ENCODE measurements at regions not wholly inside any gene's neighbourhood (a gene's known extent, or its start where the extent isn't known, plus 50 kb on each side); places are given as distances from the start of the nearest gene placed in this dataset.

DNA sequence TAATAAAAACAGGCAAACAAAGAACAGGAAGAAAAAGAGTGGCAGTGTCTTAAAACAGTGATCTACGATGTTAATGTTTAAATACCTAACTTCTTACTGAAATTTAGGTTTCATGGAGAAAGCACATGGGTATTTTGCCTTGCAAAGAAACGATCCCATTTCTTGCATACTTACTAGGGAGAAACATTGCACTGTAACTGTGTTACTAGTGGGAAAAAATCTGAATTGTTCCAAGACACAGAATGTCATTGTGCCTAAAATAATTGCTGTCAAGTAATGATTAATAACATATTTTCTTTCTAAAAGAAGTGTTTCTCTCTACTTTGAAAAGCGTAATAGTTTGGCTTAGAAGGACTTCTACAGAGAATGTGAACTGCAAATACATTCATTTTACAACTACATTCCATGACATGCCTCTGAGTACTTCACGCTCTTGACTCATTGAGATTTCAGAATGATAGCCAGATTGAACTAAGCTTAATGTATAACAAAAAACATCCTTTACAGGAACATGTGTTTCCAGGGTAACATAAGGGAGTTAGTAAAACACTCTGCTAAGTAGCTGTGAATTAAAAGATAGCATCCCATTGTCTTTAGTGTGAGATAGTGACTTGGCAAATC lies 256.2 kb upstream of the CPNE8 start:
- Histone ChIP-seq H3K27me3 (ENCODE audit: control insufficient read depth, insufficient read depth, low read length) (no peaks in the 10 kb centered on the region), H3K4me3 (ENCODE audit: insufficient read depth, low read depth, low read length) (no peak overlapping the region), H3K36me3 (replicated peaks; ENCODE audit: control insufficient read depth, insufficient read depth, low read length) (no peaks in the 10 kb centered on the region)
- DNase-seq: no peak

DNA sequence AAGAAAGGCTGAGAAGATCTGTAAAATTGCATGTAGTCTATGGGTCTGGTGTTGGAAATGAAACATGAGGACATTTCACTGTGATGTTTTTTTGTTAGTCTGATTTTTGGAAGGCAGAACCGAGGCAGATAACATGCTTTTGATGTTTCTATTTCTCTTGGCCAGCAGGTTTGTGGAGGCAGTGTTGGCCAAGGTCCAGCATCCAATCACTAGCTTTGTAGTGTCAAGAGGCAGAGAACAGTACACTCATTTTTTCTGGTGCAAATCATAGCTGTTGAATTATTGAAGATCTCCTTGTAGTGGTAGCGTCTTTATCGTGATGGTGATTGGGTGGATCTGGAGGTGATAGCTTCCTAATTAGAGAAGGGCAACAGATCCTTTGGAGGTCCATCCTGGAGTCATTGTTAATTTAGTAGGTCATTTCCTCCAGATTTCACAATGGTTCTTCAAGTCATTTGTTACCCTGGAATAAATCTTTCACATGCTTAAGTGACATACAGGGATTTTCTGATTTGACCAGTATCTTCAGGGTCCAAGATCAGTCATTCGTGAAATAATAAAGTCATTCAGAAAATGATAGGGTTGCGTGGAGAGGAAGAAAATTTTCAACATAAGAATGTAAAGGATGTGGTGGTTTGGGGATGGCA lies 252.4 kb upstream of the CPNE8 start:
- Histone ChIP-seq H3K27me3 (ENCODE audit: control insufficient read depth, insufficient read depth, low read length) (no peaks in the 10 kb centered on the region), H3K4me3 (ENCODE audit: insufficient read depth, low read depth, low read length) (no peak overlapping the region), H3K36me3 (replicated peaks; ENCODE audit: control insufficient read depth, insufficient read depth, low read length) (no peaks in the 10 kb centered on the region)
- DNase-seq: no peak

DNA sequence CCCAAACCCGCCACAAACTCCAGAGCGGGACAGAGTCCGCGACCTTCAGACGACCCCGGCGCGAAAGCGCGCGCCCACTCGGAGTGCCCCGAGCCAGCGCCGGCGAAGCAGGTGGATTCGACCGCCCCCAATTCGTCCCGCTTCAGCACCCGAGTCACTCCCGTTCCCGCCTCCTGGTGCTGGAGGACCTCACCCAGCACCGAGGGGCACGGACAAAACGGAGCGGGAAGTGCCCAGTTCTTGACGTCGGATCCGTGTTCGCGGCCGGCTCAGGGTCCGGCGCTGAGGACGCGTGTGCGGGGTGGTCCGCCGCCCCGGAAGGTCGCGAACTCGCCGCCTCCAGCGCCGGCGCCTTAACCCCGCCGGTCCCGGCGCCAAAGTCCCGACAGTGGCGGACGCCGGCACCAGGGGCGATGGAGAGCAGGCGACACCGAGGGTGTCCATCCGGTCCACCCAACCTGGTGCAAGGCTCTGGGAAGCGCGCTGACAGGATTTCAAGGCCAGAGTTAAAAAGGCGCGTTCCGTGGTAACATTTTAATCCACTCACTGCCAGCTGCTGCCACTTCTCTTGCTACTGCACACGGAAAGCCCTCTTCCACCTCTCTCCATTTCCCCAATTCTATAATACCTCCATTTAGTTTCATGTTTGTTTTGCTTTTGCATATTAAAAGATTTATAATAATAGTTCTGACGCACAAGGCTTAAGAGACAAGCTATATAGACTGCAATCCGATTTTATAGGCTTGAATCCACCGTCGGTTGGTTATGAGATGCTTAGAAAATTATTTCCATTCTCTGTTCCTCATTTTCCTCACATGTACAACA lies 240.0 kb upstream of the CPNE8 start:
- H3K27me3 ChIP-seq (ENCODE audit: control insufficient read depth, insufficient read depth, low read length): peaks cover 19% of the 10 kb centered on the region
- H3K36me3 ChIP-seq (replicated peaks; ENCODE audit: control insufficient read depth, insufficient read depth, low read length): no peaks in the 10 kb centered on the region
- peak overlapping the region; percentile 70 for H3K4me3 ChIP-seq (ENCODE audit: insufficient read depth, low read depth, low read length)
- DNase-seq: peak; percentile 87

DNA sequence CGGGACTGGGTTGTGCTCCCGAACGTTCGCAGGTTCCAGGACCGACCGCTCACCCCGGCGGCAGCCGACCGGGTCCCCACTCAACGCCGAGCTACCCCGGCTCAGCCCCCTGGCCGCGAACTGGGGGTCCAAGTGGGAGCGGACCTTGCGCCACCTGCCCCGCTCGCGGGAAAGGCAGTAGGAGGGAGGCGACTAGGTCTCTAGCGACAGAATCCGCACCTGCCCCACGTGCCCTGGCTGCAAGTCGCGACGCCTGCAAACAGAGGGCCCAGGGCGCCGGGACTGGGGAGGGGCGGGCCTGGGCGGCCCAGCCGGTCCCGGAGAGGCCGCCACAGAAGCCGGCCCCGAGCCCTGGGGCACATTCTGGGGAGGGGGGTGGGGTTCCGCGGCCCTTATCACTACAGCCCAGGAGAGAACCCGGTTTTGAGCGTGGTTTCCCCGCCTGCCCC lies 239.2 kb upstream of the CPNE8 start:
- Histone ChIP-seq H3K27me3 (ENCODE audit: control insufficient read depth, insufficient read depth, low read length) (peaks cover 19% of the 10 kb centered on the region), H3K36me3 (replicated peaks; ENCODE audit: control insufficient read depth, insufficient read depth, low read length) (no peaks in the 10 kb centered on the region), H3K4me3 (ENCODE audit: insufficient read depth, low read depth, low read length) (peak overlapping the region; percentile 70)
- DNase-seq: peak; percentile 43

DNA sequence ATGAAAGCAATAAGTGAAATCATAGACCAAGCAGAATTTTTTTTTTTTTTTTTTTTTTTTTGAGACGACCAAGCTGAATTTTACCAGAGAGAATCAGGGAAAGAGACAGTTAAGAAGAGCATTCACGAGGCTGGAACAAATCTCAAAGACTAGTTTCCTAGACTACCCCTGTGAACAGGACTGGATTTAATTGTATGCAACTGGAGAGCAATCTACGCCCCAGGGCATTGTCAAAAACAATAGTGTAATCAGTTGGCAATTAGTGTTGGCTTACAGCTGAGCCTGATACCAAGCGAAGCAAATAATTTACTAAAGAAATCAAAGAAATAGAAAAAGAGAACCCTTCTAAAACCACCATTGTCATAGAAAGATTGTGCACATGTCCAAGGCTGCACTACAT lies 232.9 kb upstream of the CPNE8 start:
- DNase-seq: no peak
- Histone ChIP-seq H3K36me3 (replicated peaks; ENCODE audit: control insufficient read depth, insufficient read depth, low read length) (no peaks in the 10 kb centered on the region), H3K27me3 (ENCODE audit: control insufficient read depth, insufficient read depth, low read length) (peaks cover 2% of the 10 kb centered on the region; the same call in 1 of the 2 replicates), H3K4me3 (ENCODE audit: insufficient read depth, low read depth, low read length) (no peak overlapping the region)

- no peak overlapping the region for H3K4me3 ChIP-seq (ENCODE audit: insufficient read depth, low read depth, low read length)
- H3K27me3 ChIP-seq (ENCODE audit: control insufficient read depth, insufficient read depth, low read length): no peaks in the 10 kb centered on the region
- no peak for DNase-seq
- H3K36me3 ChIP-seq (replicated peaks; ENCODE audit: control insufficient read depth, insufficient read depth, low read length): no peaks in the 10 kb centered on the region
Observed at GRCh38 chr12:39127401-39127800, 222.0 kb upstream of the CPNE8 start.

DNA sequence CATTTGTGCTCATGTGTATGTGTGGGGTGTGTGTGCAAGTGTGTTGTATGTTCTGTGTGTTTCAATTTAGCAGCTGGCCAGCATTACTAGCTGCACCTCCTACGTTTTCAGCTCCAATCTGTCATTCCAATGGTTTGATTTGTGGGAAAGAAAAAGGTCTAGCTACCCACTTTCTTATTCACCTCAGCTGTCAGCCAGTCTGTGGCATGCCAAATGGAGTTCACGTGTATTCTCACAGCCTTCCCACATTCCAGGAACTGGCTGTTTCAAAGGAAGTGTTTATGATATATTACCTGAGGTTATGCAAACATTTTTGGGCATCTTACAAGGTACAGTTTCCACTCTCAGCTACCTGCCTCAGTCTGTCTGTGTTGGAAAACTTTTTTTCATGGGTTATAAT lies 220.2 kb upstream of the CPNE8 start:
- H3K36me3 ChIP-seq (replicated peaks; ENCODE audit: control insufficient read depth, insufficient read depth, low read length): no peaks in the 10 kb centered on the region
- H3K27me3 ChIP-seq (ENCODE audit: control insufficient read depth, insufficient read depth, low read length): no peaks in the 10 kb centered on the region
- DNase-seq: no peak
- H3K4me3 ChIP-seq (ENCODE audit: insufficient read depth, low read depth, low read length): no peak overlapping the region

GRCh38 chr12:39124768-39125167 lies 219.4 kb upstream of the CPNE8 start:
- no peak for DNase-seq
- Histone ChIP-seq H3K4me3 (ENCODE audit: insufficient read depth, low read depth, low read length) (no peak overlapping the region), H3K36me3 (replicated peaks; ENCODE audit: control insufficient read depth, insufficient read depth, low read length) (no peaks in the 10 kb centered on the region), H3K27me3 (ENCODE audit: control insufficient read depth, insufficient read depth, low read length) (no peaks in the 10 kb centered on the region)

DNA sequence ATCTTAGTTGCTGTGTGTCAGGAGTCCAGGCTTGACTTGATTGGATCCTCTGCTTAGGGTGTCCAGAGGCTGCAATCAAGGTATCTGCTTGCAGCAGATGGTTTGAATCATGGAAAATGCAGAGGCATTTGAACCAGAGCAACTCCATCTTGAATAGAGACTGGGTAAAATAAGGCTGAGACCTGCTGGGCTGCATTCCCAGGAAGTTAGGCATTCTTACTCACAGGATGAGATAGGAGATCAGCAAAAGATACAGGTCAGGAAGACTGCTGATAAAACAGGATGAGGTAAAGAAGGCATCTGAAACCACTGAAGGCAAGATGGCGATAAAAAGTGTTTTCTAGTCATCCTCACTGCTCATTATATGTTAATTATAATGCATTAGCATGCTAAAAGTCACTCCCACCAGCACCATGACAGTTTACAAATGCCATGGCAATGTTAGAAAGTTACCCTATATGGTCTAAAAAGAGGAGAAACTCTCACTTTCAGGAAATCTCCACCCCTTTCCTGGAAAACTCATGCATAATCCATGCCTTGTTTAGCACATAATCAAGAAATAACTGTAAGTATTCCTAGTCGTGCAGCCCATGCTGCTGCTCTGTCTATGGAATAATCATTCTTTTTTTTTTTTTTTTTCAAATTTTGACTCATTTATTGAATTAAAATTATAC lies 218.3 kb upstream of the CPNE8 start:
- H3K36me3 ChIP-seq (replicated peaks; ENCODE audit: control insufficient read depth, insufficient read depth, low read length): no peaks in the 10 kb centered on the region
- no peak overlapping the region for H3K4me3 ChIP-seq (ENCODE audit: insufficient read depth, low read depth, low read length)
- no peak for DNase-seq
- no peaks in the 10 kb centered on the region for H3K27me3 ChIP-seq (ENCODE audit: control insufficient read depth, insufficient read depth, low read length)

DNA sequence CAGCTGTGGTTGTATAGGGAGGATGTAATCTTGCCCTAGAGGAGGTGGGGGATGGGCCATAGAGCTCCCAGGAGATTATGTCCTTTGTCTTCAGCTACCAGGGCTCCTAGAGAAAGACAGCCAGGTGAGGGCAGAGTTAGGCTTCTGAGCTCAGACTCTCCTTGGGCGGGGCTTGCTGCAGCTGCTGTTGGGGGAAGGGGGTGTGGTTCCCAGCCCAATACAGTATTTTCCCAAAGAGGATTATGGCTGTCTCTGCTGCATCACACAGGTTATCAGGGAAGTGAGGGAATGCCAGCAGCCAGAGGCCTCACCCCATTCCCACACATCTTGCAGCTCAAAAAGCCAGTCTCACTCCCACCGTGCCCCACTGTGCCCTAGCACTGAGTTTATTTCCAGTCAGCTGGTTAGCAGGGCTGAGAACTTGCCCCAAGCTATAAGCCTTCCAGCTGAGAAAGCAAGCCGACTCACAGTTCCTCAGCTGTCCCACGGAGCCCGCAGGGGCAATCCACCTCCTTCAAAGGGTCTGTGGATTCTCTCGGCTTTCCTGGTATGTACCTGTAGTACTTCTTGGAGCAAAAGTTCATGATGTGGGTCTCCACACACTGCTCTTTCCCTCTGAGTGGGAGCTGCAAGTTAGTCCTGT lies 217.3 kb upstream of the CPNE8 start:
- H3K4me3 ChIP-seq (ENCODE audit: insufficient read depth, low read depth, low read length): no peak overlapping the region
- H3K27me3 ChIP-seq (ENCODE audit: control insufficient read depth, insufficient read depth, low read length): no peaks in the 10 kb centered on the region
- no peaks in the 10 kb centered on the region for H3K36me3 ChIP-seq (replicated peaks; ENCODE audit: control insufficient read depth, insufficient read depth, low read length)
- peak; percentile 60 for DNase-seq

DNA sequence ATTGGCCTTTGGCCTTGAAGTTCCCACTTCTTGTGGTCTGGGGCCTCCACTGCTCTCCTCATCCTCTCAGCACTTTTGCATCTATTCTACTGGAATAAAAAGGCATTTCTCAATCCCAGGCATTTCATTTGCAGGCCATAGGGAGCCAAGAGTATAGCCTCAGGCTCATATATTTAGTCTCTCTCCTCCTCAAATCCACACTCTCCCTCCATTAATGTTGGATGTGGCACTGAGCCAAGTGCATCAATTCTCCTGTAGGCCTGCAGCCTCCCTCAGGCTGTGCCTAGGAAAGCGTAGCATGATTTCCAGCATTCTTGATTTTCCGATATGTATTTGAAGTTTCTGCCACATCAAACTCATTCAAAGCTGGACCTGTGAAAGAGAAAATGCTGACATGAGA lies 211.5 kb upstream of the CPNE8 start:
- no peak overlapping the region for H3K4me3 ChIP-seq (ENCODE audit: insufficient read depth, low read depth, low read length)

GRCh38 chr12:39112064-39112463 lies 206.7 kb upstream of the CPNE8 start:
- Histone ChIP-seq H3K4me3 (ENCODE audit: insufficient read depth, low read depth, low read length) (no peak overlapping the region), H3K36me3 (replicated peaks; ENCODE audit: control insufficient read depth, insufficient read depth, low read length) (no peaks in the 10 kb centered on the region), H3K27me3 (ENCODE audit: control insufficient read depth, insufficient read depth, low read length) (no peaks in the 10 kb centered on the region)
- no peak for DNase-seq

More for the DNA sequence above, 211.5 kb upstream of the CPNE8 start:
- no peak for DNase-seq
- H3K36me3 ChIP-seq (replicated peaks; ENCODE audit: control insufficient read depth, insufficient read depth, low read length): no peaks in the 10 kb centered on the region
- H3K27me3 ChIP-seq (ENCODE audit: control insufficient read depth, insufficient read depth, low read length): no peaks in the 10 kb centered on the region

- Histone ChIP-seq H3K4me3 (ENCODE audit: insufficient read depth, low read depth, low read length) (no peak overlapping the region), H3K36me3 (replicated peaks; ENCODE audit: control insufficient read depth, insufficient read depth, low read length) (no peaks in the 10 kb centered on the region), H3K27me3 (ENCODE audit: control insufficient read depth, insufficient read depth, low read length) (no peaks in the 10 kb centered on the region)
- DNase-seq: no peak
Observed at GRCh38 chr12:39105111-39105510, 199.7 kb upstream of the CPNE8 start.

- no peaks in the 10 kb centered on the region for H3K36me3 ChIP-seq (replicated peaks; ENCODE audit: control insufficient read depth, insufficient read depth, low read length)
- no peaks in the 10 kb centered on the region for H3K27me3 ChIP-seq (ENCODE audit: control insufficient read depth, insufficient read depth, low read length)
- DNase-seq: peak; percentile 68
- H3K4me3 ChIP-seq (ENCODE audit: insufficient read depth, low read depth, low read length): no peak overlapping the region
Observed at GRCh38 chr12:39103552-39104165, 198.3 kb upstream of the CPNE8 start.
